Spleen (tissue), 11 donors: ENCODE measurements at regions not wholly inside any gene's neighbourhood (a gene's known extent, or its start where the extent isn't known, plus 50 kb on each side); places are given as distances from the start of the nearest gene placed in this dataset.

ENCODE experiments used
- DNase-seq: peaks from one replicate; pipeline ENCODE4 v3.0.0-alpha.2; 2020
- H3K27ac ChIP-seq, 8 donors: fragments of 200-600 bp; sonication (generic) in 7 of 8; 1 replicate in 4 of 8; 2 replicates in 4 of 8; pipeline versions ENCODE4 v1.5.0 to v1.8.0; 2016 to 2021; ENCODE audit warnings: inconsistent platforms in 4 of 8, mild to moderate bottlenecking in 4 of 8, moderate library complexity in 1 of 8
- H3K27me3 ChIP-seq, 7 donors: fragments of 200-600 bp; sonication (generic) in 6 of 7; replicated peaks in 1 of 7; 1 replicate in 4 of 7; 2 replicates in 3 of 7; pipeline versions ENCODE4 v1.5.0 to v1.8.0; 2016 to 2021; ENCODE audit warnings: inconsistent platforms in 3 of 7, mild to moderate bottlenecking in 1 of 7
- H3K36me3 ChIP-seq, 6 donors: fragments of 200-600 bp; sonication (generic) in 5 of 6; 1 replicate in 4 of 6; 2 replicates in 2 of 6; pipeline versions ENCODE4 v1.5.0 to v1.8.0; 2016 to 2021; ENCODE audit warnings: inconsistent platforms in 2 of 6
- H3K4me1 ChIP-seq, 6 donors: fragments of 200-600 bp; sonication (generic) in 5 of 6; 1 replicate in 3 of 6; 2 replicates in 3 of 6; pipeline versions ENCODE4 v1.5.0 to v1.8.0; 2016 to 2021; ENCODE audit warnings: inconsistent platforms in 3 of 6
- H3K4me3 ChIP-seq, 8 donors: fragments of 200-600 bp; sonication (generic) in 7 of 8; 1 replicate in 4 of 8; 2 replicates in 4 of 8; pipeline versions ENCODE4 v1.5.0 to v1.8.0; 2016 to 2021; ENCODE audit warnings: inconsistent platforms in 4 of 8, mild to moderate bottlenecking in 4 of 8, moderate library complexity in 2 of 8
- H3K9me3 ChIP-seq, 8 donors: fragments of 200-600 bp; sonication (generic) in 7 of 8; 1 replicate in 4 of 8; 2 replicates in 4 of 8; pipeline versions ENCODE4 v1.5.0 to v1.8.0; 2016 to 2021; ENCODE audit warnings: inconsistent platforms in 4 of 8
- CTCF ChIP-seq, 11 experiments: fragments of 200-600 bp in 7 of 11; fragments of 450-650 bp in 4 of 11; sonication (generic) in 4 of 11; IDR thresholded peaks in 8 of 11; conservative IDR thresholded peaks in 3 of 11; 1 replicate in 7 of 11; 2 replicates in 4 of 11; pipeline versions ENCODE4 v1.4.0 to v1.8.0; 2016 to 2021; ENCODE audit warnings: antibody characterized with exemption in 11 of 11, inconsistent platforms in 4 of 11, mild to moderate bottlenecking in 1 of 11
- POLR2A ChIP-seq, 3 donors: fragments of 450-650 bp; IDR thresholded peaks; one replicate each; pipeline ENCODE4 v1.5.1; 2017; ENCODE audit warnings: antibody characterized with exemption in 3 of 3, mild to moderate bottlenecking in 1 of 3
- POLR2AphosphoS5 ChIP-seq, 3 donors: sonication (generic); formaldehyde crosslinking; IDR thresholded peaks; one replicate each; pipeline ENCODE4 v1.5.1; 2017; ENCODE audit warnings: antibody characterized with exemption in 3 of 3
- WGBS, 5 donors: extraction: QIAGEN DNeasy Blood & Tissue Kit in 3 of 5; methylation state at CpG; one replicate each; pipeline versions ENCODE4 v1.1.5 to v1.1.7; 2013 to 2018; 5-methylcytosine and 5-hydroxymethylcytosine counted together
- intact Hi-C: fragments of 100-400 bp; cut with DNase I; formaldehyde crosslinking; loops from one replicate; pipeline ENCODE4 v1.15.0; 2023; ENCODE audit warnings: low total_unique reads
- donor health status: healthy with polysubstance abuse.
- donor health status: DM: no; HTN: no; CAD: no; lungs with moderate emphysema.
- donor health status: DM: no; HTN: no; CAD: no.
- donor health status: Bipolar disorder and iron deficiency.
- donor health status: healthy.
- donor health status: DM: no; HTN: no; CAD: no.
- donor health status: DM: yes; HTN: yes; CAD: no.

GRCh38 chr11:71323876-71324526 is 71.6 kb upstream of the SHANK2 start:
- WGBS, 5 donors, result 76 to 86% (median 80%) methylated on average over 10 to 11 of the region's 11 CpGs
- peak; percentile 32 for DNase-seq
- H3K27me3 ChIP-seq, result peaks cover 0 to 4% (median 0%) of the 10 kb centered on the region in 7 donors
- peaks cover 0 to 14% (median 6%) of the 10 kb centered on the region in 8 donors for H3K9me3 ChIP-seq
- H3K4me1 ChIP-seq, result no peaks in the 10 kb centered on the region
- intact Hi-C loops, result no loop called here
- no peak overlapping the region for H3K4me3 ChIP-seq
- no peak overlapping the region for H3K27ac ChIP-seq
- TF ChIP-seq POLR2A (IDR thresholded peaks at IDR 0.05), result no peak
- no peak for TF ChIP-seq CTCF (IDR thresholded peaks at IDR 0.05 in 8 of 11, conservative IDR thresholded peaks at IDR 0.05 in 3 of 11)
- no peak for TF ChIP-seq POLR2AphosphoS5 (IDR thresholded peaks at IDR 0.05)
- H3K36me3 ChIP-seq, result no peaks in the 10 kb centered on the region

- DNase-seq, result peak; percentile 22
- 79 to 87% (median 86%) methylated on average over 13 of the region's 13 CpGs for WGBS, 5 donors
Observed at GRCh38 chr11:71322861-71323582, 70.6 kb upstream of the SHANK2 start.

GRCh38 chr11:71322192-71322735 is 69.9 kb upstream of the SHANK2 start:
- H3K36me3 ChIP-seq, result no peaks in the 10 kb centered on the region
- no peak overlapping the region for H3K4me3 ChIP-seq
- intact Hi-C loops, result no loop called here
- TF ChIP-seq POLR2A (IDR thresholded peaks at IDR 0.05) (no peak), POLR2AphosphoS5 (IDR thresholded peaks at IDR 0.05) (no peak), CTCF (IDR thresholded peaks at IDR 0.05 in 8 of 11, conservative IDR thresholded peaks at IDR 0.05 in 3 of 11) (no peak)
- no peaks in the 10 kb centered on the region for H3K4me1 ChIP-seq
- 87 to 92% (median 91%) methylated on average over 8 to 12 of the region's 12 CpGs for WGBS, 5 donors
- peak; percentile 31 for DNase-seq
- peaks cover 0 to 32% (median 22%) of the 10 kb centered on the region in 8 donors for H3K9me3 ChIP-seq
- no peak overlapping the region for H3K27ac ChIP-seq
- peaks cover 0 to 4% (median 0%) of the 10 kb centered on the region in 7 donors for H3K27me3 ChIP-seq

More at GRCh38 chr11:71322861-71323582, 70.6 kb upstream of the SHANK2 start:
- H3K4me3 ChIP-seq, result no peak overlapping the region
- peaks cover 0 to 4% (median 0%) of the 10 kb centered on the region in 7 donors for H3K27me3 ChIP-seq
- no peaks in the 10 kb centered on the region for H3K4me1 ChIP-seq
- TF ChIP-seq POLR2A (IDR thresholded peaks at IDR 0.05) (no peak), CTCF (IDR thresholded peaks at IDR 0.05 in 8 of 11, conservative IDR thresholded peaks at IDR 0.05 in 3 of 11) (no peak), POLR2AphosphoS5 (IDR thresholded peaks at IDR 0.05) (no peak)
- no peak overlapping the region for H3K27ac ChIP-seq
- no peaks in the 10 kb centered on the region for H3K36me3 ChIP-seq
- intact Hi-C loops, result no loop called here
- peaks cover 0 to 24% (median 15%) of the 10 kb centered on the region in 8 donors for H3K9me3 ChIP-seq
